GM19193 (cell line): ENCODE measurements at regions not wholly inside any gene's neighbourhood (a gene's known extent, or its start where the extent isn't known, plus 50 kb on each side); places are given as distances from the start of the nearest gene placed in this dataset.

ENCODE experiments used
- POLR2A ChIP-seq: IDR thresholded peaks from 4 replicates; pipeline ENCODE4 v1.6.1; 2011; ENCODE audit not compliant: insufficient read depth, insufficient read length; ENCODE audit errors: extremely low read depth

DNA sequence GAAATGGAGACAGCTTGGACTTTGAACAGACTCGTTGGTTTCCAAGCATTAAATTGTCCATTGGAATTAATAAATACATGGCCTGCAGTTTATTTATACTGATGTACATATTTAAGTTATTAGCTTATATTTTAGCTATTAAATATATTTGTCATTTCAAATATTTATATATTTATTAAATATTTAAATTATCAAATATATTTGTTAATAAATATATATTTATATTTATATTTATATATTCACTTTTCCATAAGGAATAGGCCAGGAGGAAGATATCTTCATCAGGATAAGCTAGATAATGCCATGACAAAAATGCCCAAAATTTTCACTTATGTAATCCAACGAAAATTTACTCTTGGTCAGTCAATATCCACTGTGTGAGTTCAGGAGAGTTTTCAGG, 229.9 kb downstream of the ZNF608 start:
- no peak for TF ChIP-seq POLR2A

DNA sequence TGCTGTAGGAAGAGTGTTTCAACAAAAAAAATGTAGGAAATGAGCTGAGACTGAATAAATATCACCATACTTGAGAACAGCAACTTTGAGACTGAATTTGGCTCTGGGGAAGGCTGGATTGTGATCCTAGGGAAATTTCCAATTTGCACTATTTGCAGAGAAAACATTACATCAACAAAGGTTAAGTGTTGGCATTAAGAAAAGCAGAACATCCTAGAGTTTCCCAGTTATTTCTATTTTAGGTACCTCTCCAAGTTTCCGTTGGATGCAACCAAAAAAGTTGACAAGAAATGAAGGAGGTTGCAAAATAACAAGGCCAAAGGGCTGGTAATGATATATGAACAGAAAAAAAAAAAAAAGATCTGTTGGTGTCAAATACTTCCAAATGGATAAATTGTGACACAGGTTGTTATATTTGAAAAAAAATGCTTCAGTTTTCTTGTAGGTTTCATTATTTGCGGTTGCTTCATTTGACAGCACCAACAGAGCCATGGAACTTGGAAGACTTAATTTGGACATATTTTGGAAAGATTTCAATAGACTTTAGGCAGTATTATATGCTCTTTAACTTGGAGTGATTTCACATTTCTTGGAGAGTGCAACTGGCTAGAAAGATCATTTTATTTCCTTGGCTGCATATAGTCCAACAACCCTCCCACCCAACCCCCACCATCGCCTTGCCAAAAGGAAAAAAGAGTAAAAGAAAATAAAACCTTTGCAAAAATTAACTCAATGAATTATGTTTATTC, 230.8 kb downstream of the ZNF608 start:
- no peak for TF ChIP-seq POLR2A

DNA sequence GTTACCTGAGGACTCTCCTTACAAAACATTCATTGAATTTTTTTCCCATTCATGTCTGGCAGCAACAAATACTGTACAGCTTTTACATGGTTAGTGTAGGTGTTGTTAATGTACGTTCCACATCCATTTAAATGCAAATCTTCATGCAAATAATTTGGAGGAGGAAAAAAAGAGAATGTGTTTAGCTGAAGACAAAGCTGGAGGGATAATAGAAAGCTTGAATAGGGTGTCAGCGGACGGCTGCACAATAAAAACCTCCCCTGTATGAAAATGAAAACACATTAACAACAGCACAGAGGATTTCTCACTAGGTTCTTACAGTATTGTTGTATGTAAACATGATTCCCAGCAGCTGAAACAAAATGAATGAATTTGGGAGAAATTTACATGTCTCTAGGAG, 231.5 kb downstream of the ZNF608 start:
- TF ChIP-seq POLR2A, result no peak

DNA sequence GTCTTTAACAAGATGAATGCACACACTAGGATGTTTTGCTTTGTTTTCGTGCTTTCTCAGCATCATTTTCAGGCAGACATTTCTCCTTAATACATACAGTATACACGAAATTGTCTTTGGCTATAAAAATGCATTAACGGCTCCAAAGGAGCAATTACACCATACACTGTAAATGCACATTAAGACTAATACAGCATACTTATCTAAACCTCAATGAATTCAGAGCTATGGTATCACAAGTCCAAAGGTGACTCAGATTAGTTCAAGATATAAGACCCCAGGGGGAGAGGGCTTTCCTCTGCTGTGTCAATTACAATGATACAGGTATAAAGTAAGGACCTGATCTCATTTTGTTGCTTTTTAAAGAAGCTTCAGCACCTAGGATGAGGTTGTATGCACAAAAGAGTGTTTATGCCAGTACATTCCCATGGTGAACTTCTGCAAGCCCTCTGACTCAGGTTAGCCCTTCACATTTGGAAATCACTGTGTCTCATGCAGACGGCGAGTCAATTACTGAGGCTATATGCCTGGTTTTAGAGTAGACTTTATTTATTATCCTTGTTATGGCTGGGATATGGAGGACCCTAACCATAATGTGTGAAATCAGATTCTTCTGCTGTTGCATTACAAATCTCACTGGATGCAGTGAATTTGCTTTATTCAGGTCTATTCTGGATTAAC, 233.3 kb downstream of the ZNF608 start:
- TF ChIP-seq POLR2A, result no peak

DNA sequence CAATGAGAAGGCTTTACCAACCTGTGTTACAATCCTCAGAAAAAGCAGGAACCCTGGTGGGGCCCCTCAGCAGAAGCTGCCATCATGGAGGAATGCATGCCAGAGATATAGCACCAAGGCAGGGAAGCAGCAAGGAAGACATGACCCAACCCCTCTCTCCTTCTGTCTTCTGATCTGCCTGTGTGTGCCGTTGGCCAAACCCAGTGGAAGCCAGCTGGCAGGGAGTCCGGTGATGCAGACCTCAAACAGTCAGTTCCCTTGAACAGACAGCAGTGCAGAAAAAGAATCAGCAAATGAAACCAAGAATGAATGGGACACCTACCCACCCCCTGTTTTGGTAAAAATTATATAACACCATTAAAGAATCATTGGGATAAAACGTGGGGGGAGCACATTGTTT, 234.2 kb downstream of the ZNF608 start:
- TF ChIP-seq POLR2A, result no peak

DNA sequence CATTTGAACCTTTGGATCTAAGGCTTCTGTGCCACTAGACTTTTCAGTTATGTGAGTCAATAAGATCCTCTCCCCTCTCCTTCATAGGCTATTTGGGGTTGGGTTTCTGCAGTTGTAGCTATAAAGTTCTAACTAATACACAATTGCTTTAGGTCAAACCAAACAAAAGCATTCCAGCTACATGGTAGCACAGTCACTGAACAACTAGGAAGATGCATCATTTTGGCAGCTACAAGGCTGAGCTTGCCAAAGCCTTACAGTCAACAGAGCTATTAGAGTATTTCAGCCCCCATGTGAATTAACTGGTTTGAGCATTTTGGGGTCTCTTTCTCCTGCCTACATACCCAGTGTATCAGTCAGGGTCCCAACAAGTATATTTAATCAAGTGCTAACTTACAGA, 234.6 kb downstream of the ZNF608 start:
- TF ChIP-seq POLR2A, result no peak

DNA sequence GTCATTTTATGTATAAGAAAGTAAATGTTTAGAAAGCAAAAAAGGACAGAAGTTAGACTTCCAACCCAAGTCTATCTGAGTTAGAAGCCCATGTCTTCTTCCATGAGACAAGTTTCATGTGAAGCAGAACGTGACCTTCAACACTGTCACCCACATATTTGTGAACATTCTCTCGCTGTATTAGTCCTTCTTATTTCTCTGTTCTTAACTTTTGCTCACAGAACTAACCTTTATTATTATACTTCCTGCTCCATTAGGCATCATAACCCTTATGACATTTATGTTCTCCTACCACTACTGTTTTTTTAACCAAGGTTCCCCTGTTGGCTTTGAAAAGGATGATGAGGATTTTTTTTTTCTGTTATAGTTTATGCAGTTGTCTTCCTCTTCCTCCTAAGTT, 238.8 kb downstream of the ZNF608 start:
- no peak for TF ChIP-seq POLR2A

GRCh38 chr5:124504081-124504916, 242.1 kb downstream of the ZNF608 start:
- no peak for TF ChIP-seq POLR2A

GRCh38 chr5:124502551-124502950, 243.9 kb downstream of the ZNF608 start:
- no peak for TF ChIP-seq POLR2A

DNA sequence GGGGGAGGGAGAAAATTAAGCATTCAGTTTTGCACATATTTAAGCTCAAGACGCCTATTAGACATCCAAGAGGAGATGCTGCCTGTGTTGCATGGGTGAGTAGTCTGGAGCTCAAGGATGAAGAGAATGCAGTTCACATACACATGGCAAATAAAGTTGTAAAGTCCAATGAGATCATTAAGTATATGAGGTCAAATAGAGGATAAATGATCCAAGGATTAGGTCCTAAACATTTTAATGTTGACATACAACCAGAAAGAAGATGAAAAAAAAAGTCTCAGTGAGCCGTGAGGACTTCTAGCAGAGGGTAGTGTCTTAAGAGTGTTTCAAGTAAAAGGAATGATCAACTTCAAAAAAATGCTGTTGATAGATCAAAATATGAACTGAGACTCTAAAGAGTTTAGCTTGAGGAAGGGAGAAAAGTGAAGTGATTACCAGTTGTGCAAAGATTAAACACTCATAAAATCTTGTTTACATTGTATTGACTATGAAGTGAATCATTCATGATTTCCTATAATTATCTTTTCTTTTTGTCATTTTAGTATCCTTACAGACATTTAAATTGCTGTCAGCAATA, 251.8 kb downstream of the ZNF608 start:
- no peak for TF ChIP-seq POLR2A

- no peak for TF ChIP-seq POLR2A
Observed at GRCh38 chr5:124492444-124493224, 253.8 kb downstream of the ZNF608 start.

DNA sequence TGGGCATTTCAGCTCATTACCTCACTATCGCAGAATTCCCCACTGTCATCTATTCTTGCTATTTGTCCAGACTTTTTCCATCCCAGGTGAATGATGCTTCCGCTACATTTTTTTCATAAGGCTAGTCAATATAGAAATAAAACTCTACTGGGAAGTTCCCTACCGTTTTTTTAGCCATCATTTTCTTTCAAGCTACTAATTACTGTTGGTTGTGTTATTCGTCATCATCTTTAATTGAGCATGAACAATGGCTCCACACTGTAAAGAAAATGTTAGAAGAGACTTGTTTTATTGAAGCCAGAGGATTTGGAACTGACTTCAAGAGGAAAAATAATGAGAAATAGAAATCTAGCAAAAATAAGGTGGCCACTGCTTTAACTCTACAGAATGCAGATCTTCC, 265.0 kb downstream of the ZNF608 start:
- no peak for TF ChIP-seq POLR2A

- no peak for TF ChIP-seq POLR2A
Observed at GRCh38 chr5:124480964-124481363, 265.5 kb downstream of the ZNF608 start.

DNA sequence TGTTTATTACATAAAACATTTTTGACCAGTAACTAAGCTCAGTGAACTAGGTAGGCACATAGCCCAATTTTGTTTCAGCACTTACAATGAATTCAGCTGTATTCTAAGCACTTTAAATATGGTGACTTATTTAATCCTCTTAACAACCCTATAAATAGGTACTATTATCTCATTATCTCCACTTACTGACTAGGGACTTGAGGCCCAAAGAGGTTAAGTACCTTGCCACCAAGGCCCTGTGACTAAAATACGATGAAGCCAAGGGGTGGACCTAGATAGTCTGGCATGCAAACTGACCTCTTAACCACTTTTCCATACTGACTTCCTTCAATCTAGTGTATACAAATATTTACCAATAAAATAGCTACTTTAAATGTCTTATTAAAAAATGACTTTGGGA, 266.4 kb downstream of the ZNF608 start:
- TF ChIP-seq POLR2A, result no peak
